ENCODE measurements at regions not wholly inside any gene's neighbourhood (a gene's known extent, or its start where the extent isn't known, plus 50 kb on each side); places are given as distances from the start of the nearest gene placed in this dataset.

DNA sequence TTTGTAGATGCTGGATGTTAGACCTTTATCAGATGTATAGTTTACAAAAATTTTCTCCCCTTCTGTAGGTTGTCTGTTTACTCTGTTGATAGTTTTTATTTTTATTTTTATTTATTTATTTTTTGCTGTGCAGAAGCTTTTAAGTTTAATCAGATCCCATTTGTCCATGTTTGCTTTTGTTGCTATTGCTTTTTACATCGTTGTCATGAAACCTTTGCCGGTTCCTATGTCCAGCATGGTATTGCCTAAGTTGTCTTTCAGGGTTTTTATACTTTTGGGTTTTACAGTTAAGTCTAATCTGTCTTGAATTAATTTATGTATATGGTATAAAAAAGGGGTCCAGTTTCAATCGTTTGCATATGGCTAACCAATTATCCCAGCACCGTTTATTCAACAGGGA is 819.5 kb downstream of the KCNT2 start:
- TF ChIP-seq JUND (IDR thresholded peaks at IDR 0.05): no peak
- TF ChIP-seq POLR2AphosphoS5 (IDR thresholded peaks at IDR 0.05; ENCODE audit: low read depth, low read length): no peak
- TF ChIP-seq, protein P1, sequence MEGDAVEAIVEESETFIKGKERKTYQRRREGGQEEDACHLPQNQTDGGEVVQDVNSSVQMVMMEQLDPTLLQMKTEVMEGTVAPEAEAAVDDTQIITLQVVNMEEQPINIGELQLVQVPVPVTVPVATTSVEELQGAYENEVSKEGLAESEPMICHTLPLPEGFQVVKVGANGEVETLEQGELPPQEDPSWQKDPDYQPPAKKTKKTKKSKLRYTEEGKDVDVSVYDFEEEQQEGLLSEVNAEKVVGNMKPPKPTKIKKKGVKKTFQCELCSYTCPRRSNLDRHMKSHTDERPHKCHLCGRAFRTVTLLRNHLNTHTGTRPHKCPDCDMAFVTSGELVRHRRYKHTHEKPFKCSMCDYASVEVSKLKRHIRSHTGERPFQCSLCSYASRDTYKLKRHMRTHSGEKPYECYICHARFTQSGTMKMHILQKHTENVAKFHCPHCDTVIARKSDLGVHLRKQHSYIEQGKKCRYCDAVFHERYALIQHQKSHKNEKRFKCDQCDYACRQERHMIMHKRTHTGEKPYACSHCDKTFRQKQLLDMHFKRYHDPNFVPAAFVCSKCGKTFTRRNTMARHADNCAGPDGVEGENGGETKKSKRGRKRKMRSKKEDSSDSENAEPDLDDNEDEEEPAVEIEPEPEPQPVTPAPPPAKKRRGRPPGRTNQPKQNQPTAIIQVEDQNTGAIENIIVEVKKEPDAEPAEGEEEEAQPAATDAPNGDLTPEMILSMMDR (IDR thresholded peaks at IDR 0.05 in 2 of 3, conservative IDR thresholded peaks at IDR 0.05 in 1 of 3; ENCODE audit: borderline replicate concordance in 1 of 3, insufficient read depth in 1 of 3, low read depth in 2 of 3, low read length in 2 of 3): no peak
- no peak for TF ChIP-seq EZH2 (IDR thresholded peaks at IDR 0.05)
- TF ChIP-seq SIN3A (IDR thresholded peaks at IDR 0.05; ENCODE audit: low read depth): no peak
- no peak for TF ChIP-seq POLR2A (IDR thresholded peaks at IDR 0.05; ENCODE audit: borderline replicate concordance, extremely low read depth, insufficient read depth, insufficient read length)
- TF ChIP-seq, protein P2, sequence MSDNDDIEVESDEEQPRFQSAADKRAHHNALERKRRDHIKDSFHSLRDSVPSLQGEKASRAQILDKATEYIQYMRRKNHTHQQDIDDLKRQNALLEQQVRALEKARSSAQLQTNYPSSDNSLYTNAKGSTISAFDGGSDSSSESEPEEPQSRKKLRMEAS (IDR thresholded peaks at IDR 0.05): no peak
- TF ChIP-seq ELF1 (IDR thresholded peaks at IDR 0.05; ENCODE audit: borderline replicate concordance, low read depth): no peak
- TF ChIP-seq, protein P3, sequence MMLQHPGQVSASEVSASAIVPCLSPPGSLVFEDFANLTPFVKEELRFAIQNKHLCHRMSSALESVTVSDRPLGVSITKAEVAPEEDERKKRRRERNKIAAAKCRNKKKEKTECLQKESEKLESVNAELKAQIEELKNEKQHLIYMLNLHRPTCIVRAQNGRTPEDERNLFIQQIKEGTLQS (IDR thresholded peaks at IDR 0.05): no peak
- TF ChIP-seq ZNF274 (IDR thresholded peaks at IDR 0.05; ENCODE audit: low read depth, low read length): no peak

Measured in HCT116 (cell line).